Gastrocnemius medialis (tissue), 4 donors: ENCODE measurements at regions not wholly inside any gene's neighbourhood (a gene's known extent, or its start where the extent isn't known, plus 50 kb on each side); places are given as distances from the start of the nearest gene placed in this dataset.

Source experiments
- POLR2A ChIP-seq, 2 donors: fragments of 450-650 bp; IDR thresholded peaks; one replicate each; pipeline ENCODE4 v1.6.1; 2017; ENCODE audit warnings: antibody characterized with exemption in 2 of 2, mild to moderate bottlenecking in 2 of 2, moderate library complexity in 2 of 2
- TF ChIP-seq, protein P1 (sequence below), 5 experiments: fragments of 450-650 bp in 3 of 5; fragments of 200-600 bp in 2 of 5; sonication (generic) in 2 of 5; IDR thresholded peaks in 4 of 5; conservative IDR thresholded peaks in 1 of 5; 1 replicate in 4 of 5; 2 replicates in 1 of 5; pipeline ENCODE4 v1.5.1; 2016 to 2019; ENCODE audit warnings: antibody characterized with exemption in 5 of 5, mild to moderate bottlenecking in 3 of 5, moderate library complexity in 3 of 5

DNA sequence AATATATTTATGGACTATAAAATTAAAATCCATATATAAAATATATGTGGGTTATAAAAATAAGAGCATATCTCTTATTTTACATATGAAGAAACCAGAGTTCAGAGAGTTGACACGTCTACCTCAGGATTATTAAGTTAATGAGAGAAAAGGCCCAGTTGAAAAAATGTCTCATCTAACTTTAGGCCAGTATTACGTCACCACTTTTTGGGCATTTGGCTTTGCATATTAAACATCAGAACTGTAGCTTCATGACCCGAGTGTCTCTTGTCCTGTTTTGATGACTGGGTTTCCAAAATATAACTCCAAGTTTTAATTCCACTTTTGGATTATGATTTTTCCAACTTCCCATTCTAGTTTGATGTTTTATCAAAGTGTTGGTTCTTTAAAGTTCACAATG, 1026.1 kb downstream of the SLC6A15 start:
- TF ChIP-seq, protein P1, sequence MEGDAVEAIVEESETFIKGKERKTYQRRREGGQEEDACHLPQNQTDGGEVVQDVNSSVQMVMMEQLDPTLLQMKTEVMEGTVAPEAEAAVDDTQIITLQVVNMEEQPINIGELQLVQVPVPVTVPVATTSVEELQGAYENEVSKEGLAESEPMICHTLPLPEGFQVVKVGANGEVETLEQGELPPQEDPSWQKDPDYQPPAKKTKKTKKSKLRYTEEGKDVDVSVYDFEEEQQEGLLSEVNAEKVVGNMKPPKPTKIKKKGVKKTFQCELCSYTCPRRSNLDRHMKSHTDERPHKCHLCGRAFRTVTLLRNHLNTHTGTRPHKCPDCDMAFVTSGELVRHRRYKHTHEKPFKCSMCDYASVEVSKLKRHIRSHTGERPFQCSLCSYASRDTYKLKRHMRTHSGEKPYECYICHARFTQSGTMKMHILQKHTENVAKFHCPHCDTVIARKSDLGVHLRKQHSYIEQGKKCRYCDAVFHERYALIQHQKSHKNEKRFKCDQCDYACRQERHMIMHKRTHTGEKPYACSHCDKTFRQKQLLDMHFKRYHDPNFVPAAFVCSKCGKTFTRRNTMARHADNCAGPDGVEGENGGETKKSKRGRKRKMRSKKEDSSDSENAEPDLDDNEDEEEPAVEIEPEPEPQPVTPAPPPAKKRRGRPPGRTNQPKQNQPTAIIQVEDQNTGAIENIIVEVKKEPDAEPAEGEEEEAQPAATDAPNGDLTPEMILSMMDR (IDR thresholded peaks at IDR 0.05 in 4 of 5, conservative IDR thresholded peaks at IDR 0.05 in 1 of 5): no peak
- TF ChIP-seq POLR2A (IDR thresholded peaks at IDR 0.05): no peak
